Neural cell (in vitro differentiated cells): ENCODE measurements at regions not wholly inside any gene's neighbourhood (a gene's known extent, or its start where the extent isn't known, plus 50 kb on each side); places are given as distances from the start of the nearest gene placed in this dataset.

Experiments
- H2AFZ ChIP-seq: fragments of 200-600, 300-800 bp; sonication (generic), shearing (Covaris generic); 2 replicates; pipeline ENCODE4 v1.6.0; 2014; ENCODE audit warnings: low read depth, mild to moderate bottlenecking, antibody characterized with exemption, low read length, moderate library complexity
- H3F3A ChIP-seq: fragments of 200-600 bp; shearing (Covaris generic); 2 replicates; pipeline ENCODE4 v1.6.1; 2016; ENCODE audit warnings: mild to moderate bottlenecking, moderate library complexity, mixed read lengths, antibody characterized with exemption, low read length; ENCODE audit not compliant: insufficient read depth, poor library complexity, severe bottlenecking
- H3K27ac ChIP-seq: fragments of 200-600, 300-800 bp; sonication (generic), shearing (Covaris generic); 2 replicates; pipeline ENCODE4 v1.5.1; 2014; ENCODE audit warnings: mild to moderate bottlenecking, low read length, moderate library complexity
- H3K27me3 ChIP-seq: fragments of 300-800, 200-600 bp; sonication (generic), shearing (Covaris generic); 2 replicates; pipeline ENCODE4 v1.6.0; 2014; ENCODE audit warnings: mild to moderate bottlenecking, low read depth, low read length, moderate library complexity; ENCODE audit not compliant: insufficient read depth
- H3K36me3 ChIP-seq: fragments of 300-800, 200-600 bp; sonication (generic), shearing (Covaris generic); 2 replicates; pipeline ENCODE4 v1.5.1; 2014; ENCODE audit warnings: mild to moderate bottlenecking, antibody characterized with exemption, low read length, moderate library complexity; ENCODE audit not compliant: insufficient read depth
- H3K4me2 ChIP-seq: fragments of 300-800, 200-600 bp; sonication (generic), shearing (Covaris generic); 2 replicates; pipeline ENCODE4 v1.6.0; 2014; ENCODE audit warnings: mild to moderate bottlenecking, low read length
- H3K4me3 ChIP-seq: fragments of 300-800, 200-600 bp; sonication (generic), shearing (Covaris generic); 2 replicates; pipeline ENCODE4 v1.5.1; 2014; ENCODE audit warnings: mild to moderate bottlenecking, low read length, moderate library complexity
- H3K79me2 ChIP-seq: fragments of 200-600 bp; shearing (Covaris generic); replicated peaks from 2 replicates; pipeline ENCODE4 v1.6.0; 2014; ENCODE audit warnings: mild to moderate bottlenecking, low read length, moderate library complexity; ENCODE audit not compliant: insufficient read depth
- H3K9ac ChIP-seq: fragments of 300-800, 200-600 bp; sonication (generic), shearing (Covaris generic); 2 replicates; pipeline ENCODE4 v1.6.1; 2016; ENCODE audit warnings: mild to moderate bottlenecking, low read length, mixed read lengths
- H3K9me2 ChIP-seq: fragments of 200-600 bp; shearing (Covaris generic); 2 replicates; pipeline ENCODE4 v1.6.1; 2016; ENCODE audit warnings: mild to moderate bottlenecking, low read length, mixed read lengths; ENCODE audit not compliant: insufficient read depth
- H3K9me3 ChIP-seq: fragments of 200-600, 300-800 bp; sonication (generic), shearing (Covaris generic); 2 replicates; pipeline ENCODE4 v1.6.1; 2016; ENCODE audit warnings: mild to moderate bottlenecking, mixed run types, low read length, moderate library complexity, mixed read lengths
- H4K20me1 ChIP-seq: fragments of 200-600 bp; shearing (Covaris generic); 2 replicates; pipeline ENCODE4 v1.6.1; 2016; ENCODE audit warnings: mild to moderate bottlenecking, mixed run types; ENCODE audit not compliant: insufficient read depth
- EP300 ChIP-seq: fragments of 450-650 bp; conservative IDR thresholded peaks from 2 replicates; pipeline ENCODE4 v1.6.1; 2014; ENCODE audit warnings: antibody characterized with exemption, mild to moderate bottlenecking, moderate library complexity; ENCODE audit not compliant: poor library complexity, severe bottlenecking
- EZH2 ChIP-seq: fragments of 200-600, 300-800 bp; shearing (Covaris generic), sonication (generic); IDR thresholded peaks from 2 replicates; pipeline ENCODE4 v1.6.1; 2014; ENCODE audit warnings: antibody characterized with exemption, low read length, borderline replicate concordance, mild to moderate bottlenecking; ENCODE audit not compliant: insufficient read depth, poor library complexity, severe bottlenecking
- MXI1 ChIP-seq: fragments of 450-650 bp; conservative IDR thresholded peaks from 2 replicates; pipeline ENCODE4 v1.6.1; 2014; ENCODE audit warnings: antibody characterized with exemption, mild to moderate bottlenecking; ENCODE audit not compliant: poor library complexity, severe bottlenecking
- POLR2AphosphoS5 ChIP-seq: IDR thresholded peaks from 2 replicates; pipeline ENCODE4 v1.6.1; 2012
- RAD21 ChIP-seq: fragments of 450-650 bp; conservative IDR thresholded peaks from 2 replicates; pipeline ENCODE4 v1.6.1; 2014; ENCODE audit warnings: antibody characterized with exemption, mild to moderate bottlenecking, moderate library complexity
- SMC3 ChIP-seq: fragments of 450-650 bp; conservative IDR thresholded peaks from 2 replicates; pipeline ENCODE4 v1.6.1; 2014; ENCODE audit warnings: antibody characterized with exemption, mild to moderate bottlenecking, moderate library complexity; ENCODE audit not compliant: poor library complexity
- TAF1 ChIP-seq: IDR thresholded peaks from 2 replicates; pipeline ENCODE4 v1.6.1; 2012; ENCODE audit warnings: low read depth
- TF ChIP-seq, protein P1 (sequence below): fragments of 450-650 bp; IDR thresholded peaks from 2 replicates; pipeline ENCODE4 v1.5.1; 2014; ENCODE audit warnings: antibody characterized with exemption, mild to moderate bottlenecking, moderate library complexity; ENCODE audit not compliant: poor library complexity, severe bottlenecking
- TF ChIP-seq, protein P2 (sequence below): IDR thresholded peaks from 2 replicates; pipeline ENCODE4 v1.6.1; 2012; ENCODE audit warnings: borderline replicate concordance

DNA sequence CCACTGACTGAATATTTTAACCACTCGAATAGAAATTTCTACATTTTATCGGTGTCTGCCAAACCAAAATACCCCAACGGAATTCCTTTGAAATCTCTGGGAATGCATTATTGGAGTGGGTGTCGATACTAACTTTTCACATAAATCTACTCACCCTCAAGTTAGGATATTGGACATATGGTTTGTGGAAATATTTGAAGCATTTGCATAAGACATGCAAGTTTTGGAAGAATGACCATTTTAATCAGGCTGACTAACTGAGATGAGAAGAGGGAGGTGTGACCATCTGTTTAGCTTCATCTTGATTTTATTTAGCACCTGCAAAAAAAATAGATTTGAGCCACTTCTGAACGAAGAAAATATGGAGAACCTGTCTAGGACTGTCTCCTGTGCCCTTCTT, 61.2 kb downstream of the KLF6 start:
- no peaks in the 10 kb centered on the region for H3F3A ChIP-seq
- no peak overlapping the region for H3K27ac ChIP-seq
- no peak for TF ChIP-seq POLR2AphosphoS5
- TF ChIP-seq EP300 = no peak
- TF ChIP-seq TAF1 = no peak
- TF ChIP-seq, protein P1, sequence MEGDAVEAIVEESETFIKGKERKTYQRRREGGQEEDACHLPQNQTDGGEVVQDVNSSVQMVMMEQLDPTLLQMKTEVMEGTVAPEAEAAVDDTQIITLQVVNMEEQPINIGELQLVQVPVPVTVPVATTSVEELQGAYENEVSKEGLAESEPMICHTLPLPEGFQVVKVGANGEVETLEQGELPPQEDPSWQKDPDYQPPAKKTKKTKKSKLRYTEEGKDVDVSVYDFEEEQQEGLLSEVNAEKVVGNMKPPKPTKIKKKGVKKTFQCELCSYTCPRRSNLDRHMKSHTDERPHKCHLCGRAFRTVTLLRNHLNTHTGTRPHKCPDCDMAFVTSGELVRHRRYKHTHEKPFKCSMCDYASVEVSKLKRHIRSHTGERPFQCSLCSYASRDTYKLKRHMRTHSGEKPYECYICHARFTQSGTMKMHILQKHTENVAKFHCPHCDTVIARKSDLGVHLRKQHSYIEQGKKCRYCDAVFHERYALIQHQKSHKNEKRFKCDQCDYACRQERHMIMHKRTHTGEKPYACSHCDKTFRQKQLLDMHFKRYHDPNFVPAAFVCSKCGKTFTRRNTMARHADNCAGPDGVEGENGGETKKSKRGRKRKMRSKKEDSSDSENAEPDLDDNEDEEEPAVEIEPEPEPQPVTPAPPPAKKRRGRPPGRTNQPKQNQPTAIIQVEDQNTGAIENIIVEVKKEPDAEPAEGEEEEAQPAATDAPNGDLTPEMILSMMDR = no peak
- TF ChIP-seq, protein P2, sequence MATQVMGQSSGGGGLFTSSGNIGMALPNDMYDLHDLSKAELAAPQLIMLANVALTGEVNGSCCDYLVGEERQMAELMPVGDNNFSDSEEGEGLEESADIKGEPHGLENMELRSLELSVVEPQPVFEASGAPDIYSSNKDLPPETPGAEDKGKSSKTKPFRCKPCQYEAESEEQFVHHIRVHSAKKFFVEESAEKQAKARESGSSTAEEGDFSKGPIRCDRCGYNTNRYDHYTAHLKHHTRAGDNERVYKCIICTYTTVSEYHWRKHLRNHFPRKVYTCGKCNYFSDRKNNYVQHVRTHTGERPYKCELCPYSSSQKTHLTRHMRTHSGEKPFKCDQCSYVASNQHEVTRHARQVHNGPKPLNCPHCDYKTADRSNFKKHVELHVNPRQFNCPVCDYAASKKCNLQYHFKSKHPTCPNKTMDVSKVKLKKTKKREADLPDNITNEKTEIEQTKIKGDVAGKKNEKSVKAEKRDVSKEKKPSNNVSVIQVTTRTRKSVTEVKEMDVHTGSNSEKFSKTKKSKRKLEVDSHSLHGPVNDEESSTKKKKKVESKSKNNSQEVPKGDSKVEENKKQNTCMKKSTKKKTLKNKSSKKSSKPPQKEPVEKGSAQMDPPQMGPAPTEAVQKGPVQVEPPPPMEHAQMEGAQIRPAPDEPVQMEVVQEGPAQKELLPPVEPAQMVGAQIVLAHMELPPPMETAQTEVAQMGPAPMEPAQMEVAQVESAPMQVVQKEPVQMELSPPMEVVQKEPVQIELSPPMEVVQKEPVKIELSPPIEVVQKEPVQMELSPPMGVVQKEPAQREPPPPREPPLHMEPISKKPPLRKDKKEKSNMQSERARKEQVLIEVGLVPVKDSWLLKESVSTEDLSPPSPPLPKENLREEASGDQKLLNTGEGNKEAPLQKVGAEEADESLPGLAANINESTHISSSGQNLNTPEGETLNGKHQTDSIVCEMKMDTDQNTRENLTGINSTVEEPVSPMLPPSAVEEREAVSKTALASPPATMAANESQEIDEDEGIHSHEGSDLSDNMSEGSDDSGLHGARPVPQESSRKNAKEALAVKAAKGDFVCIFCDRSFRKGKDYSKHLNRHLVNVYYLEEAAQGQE = no peak
- TF ChIP-seq SMC3 = no peak
- no peak for TF ChIP-seq EZH2
- no peak for TF ChIP-seq MXI1
- no peak for TF ChIP-seq RAD21
- H3K9me2 ChIP-seq = no peaks in the 10 kb centered on the region
- H3K79me2 ChIP-seq = no peaks in the 10 kb centered on the region
- H2AFZ ChIP-seq = no peak overlapping the region
- H3K9ac ChIP-seq = no peak overlapping the region
- H3K27me3 ChIP-seq = no peaks in the 10 kb centered on the region
- H3K9me3 ChIP-seq = no peaks in the 10 kb centered on the region
- H4K20me1 ChIP-seq = no peaks in the 10 kb centered on the region
- H3K4me2 ChIP-seq = no peak overlapping the region
- no peak overlapping the region for H3K4me3 ChIP-seq
- no peaks in the 10 kb centered on the region for H3K36me3 ChIP-seq

DNA sequence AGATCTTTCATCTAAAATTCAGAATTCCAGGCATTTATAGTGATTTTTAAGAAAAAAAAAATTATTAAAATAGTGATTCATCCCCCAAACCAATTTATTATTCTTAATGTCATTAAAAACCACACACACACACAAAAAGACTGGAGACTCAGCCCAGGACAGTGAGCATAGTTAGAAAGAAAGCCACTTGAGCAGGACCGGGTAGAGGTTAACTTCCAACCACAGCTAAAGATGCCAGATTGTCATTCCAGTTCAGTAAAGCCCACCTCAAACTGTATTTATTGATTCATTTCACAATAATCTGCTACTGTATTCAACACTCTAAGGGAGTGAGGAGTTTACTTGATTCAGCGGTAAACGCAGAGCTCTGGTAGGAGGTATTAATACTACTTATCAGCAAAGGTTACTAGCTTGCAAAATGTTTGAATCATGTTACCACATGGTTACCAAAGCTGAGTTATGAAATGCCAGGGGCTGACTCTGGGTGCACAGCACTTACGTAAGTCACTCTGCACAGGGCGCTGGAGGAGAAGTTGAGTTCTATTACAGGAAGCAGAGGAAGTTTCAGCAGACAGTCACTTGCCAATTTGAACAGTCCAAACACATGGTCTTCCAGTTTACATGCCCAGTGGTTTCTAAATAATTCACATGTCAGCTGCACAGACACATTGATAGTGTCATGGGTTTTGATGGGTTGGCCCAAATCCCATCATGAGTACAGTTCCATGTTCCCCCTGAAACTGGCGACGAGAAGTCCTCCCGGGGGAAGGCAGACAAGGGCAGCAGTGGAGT, 64.6 kb downstream of the KLF6 start:
- no peak overlapping the region for H3K4me2 ChIP-seq
- H3F3A ChIP-seq = no peaks in the 10 kb centered on the region
- H2AFZ ChIP-seq = no peak overlapping the region
- no peaks in the 10 kb centered on the region for H3K79me2 ChIP-seq
- no peaks in the 10 kb centered on the region for H3K36me3 ChIP-seq
- H3K9me3 ChIP-seq = no peaks in the 10 kb centered on the region
- H3K27me3 ChIP-seq = no peaks in the 10 kb centered on the region
- H3K4me3 ChIP-seq = no peak overlapping the region
- no peak overlapping the region for H3K27ac ChIP-seq
- TF ChIP-seq POLR2AphosphoS5 (no peak), EZH2 (no peak), RAD21 (no peak), EP300 (no peak), MXI1 (no peak), SMC3 (no peak), TAF1 (no peak)
- TF ChIP-seq, protein P2 = no peak
- TF ChIP-seq, protein P1 = no peak
- no peak overlapping the region for H3K9ac ChIP-seq
- H3K9me2 ChIP-seq = no peaks in the 10 kb centered on the region
- no peaks in the 10 kb centered on the region for H4K20me1 ChIP-seq
